ENCODE measurements at regions not wholly inside any gene's neighbourhood (a gene's known extent, or its start where the extent isn't known, plus 50 kb on each side); places are given as distances from the start of the nearest gene placed in this dataset.

GRCh38 chr5:68134033-68134668 lies 81.4 kb upstream of the PIK3R1 start:
- no peak overlapping the region for H2BK5ac ChIP-seq (ENCODE audit: insufficient read length, low read length)
- Mint-ChIP-seq H3K9me3 (no peaks in the 10 kb centered on the region), H3K4me1 (peaks cover 13 to 18% of the 10 kb centered on the region in 2 experiments), H3K4me3 (no peak overlapping the region), H3K27me3 (ENCODE audit: low read depth) (no peaks in the 10 kb centered on the region; the same call in 1 of the 2 replicates), H3K27ac (no peak overlapping the region), H3K36me3 (ENCODE audit: insufficient read depth in 1 of 3, low read depth in 3 of 3) (no peaks in the 10 kb centered on the region)
- peaks cover 2% of the 10 kb centered on the region; the same call in 1 of the 2 replicates for H3K4me1 ChIP-seq (ENCODE audit: insufficient read depth, low read length)
- H3K4me2 ChIP-seq (ENCODE audit: insufficient read depth, insufficient read length, low read length), result no peak overlapping the region
- H3K56ac ChIP-seq (ENCODE audit: insufficient read length, low read depth, low read length), result no peak overlapping the region
- H3K79me2 ChIP-seq (ENCODE audit: insufficient read depth, low read length), result no peaks in the 10 kb centered on the region
- WGBS (ENCODE audit: extremely low coverage, insufficient read length, low lambda C conversion rate), result no CpG with 5 or more reads among the region's 10 CpGs
- H2BK120ac ChIP-seq (ENCODE audit: low read depth, low read length, poor library complexity, severe bottlenecking), result no peak overlapping the region
- no peak overlapping the region for H3T11ph ChIP-seq (ENCODE audit: low read length)
- no peak overlapping the region for H2BK12ac ChIP-seq (ENCODE audit: insufficient read length, low read depth, low read length)
- H3K23ac ChIP-seq (ENCODE audit: insufficient read length, low read depth, low read length), result no peak overlapping the region
- H2AFZ ChIP-seq (ENCODE audit: low read length), result no peak overlapping the region
- peak; percentile 37 for DNase-seq
- H3K14ac ChIP-seq (ENCODE audit: insufficient read depth, low read length), result no peak overlapping the region
- H3K18ac ChIP-seq (ENCODE audit: insufficient read length, low read depth, low read length), result no peak overlapping the region
- no peak overlapping the region for H2BK20ac ChIP-seq (ENCODE audit: low read depth, low read length, poor library complexity, severe bottlenecking)
- no peaks in the 10 kb centered on the region for H3K27me3 ChIP-seq (ENCODE audit: insufficient read depth, low read length)
- no peak overlapping the region for H4K5ac ChIP-seq (ENCODE audit: insufficient read length, low read depth, low read length)
- no peak overlapping the region for H2BK15ac ChIP-seq (ENCODE audit: low read depth, low read length)
- no peaks in the 10 kb centered on the region for H4K20me1 ChIP-seq (ENCODE audit: control insufficient read depth, insufficient read depth, insufficient read length)
- no peak overlapping the region for H3K9ac ChIP-seq (ENCODE audit: extremely low read depth, insufficient read length, low read length)
- H4K91ac ChIP-seq (ENCODE audit: insufficient read length, low read depth, low read length), result no peak overlapping the region
- TF ChIP-seq CTCF (conservative IDR thresholded peaks at IDR 0.05), result no peak
- no peaks in the 10 kb centered on the region for H3K23me2 ChIP-seq (ENCODE audit: insufficient read length, low read depth, low read length, poor library complexity, severe bottlenecking)
- no peak overlapping the region for H3K4ac ChIP-seq (ENCODE audit: low read depth, low read length)
- H3K9me3 ChIP-seq (ENCODE audit: control insufficient read depth, low read depth, low read length), result no peaks in the 10 kb centered on the region
- no peak overlapping the region for H2AK5ac ChIP-seq (ENCODE audit: insufficient read length, low read length)
- H4K8ac ChIP-seq (replicated peaks; ENCODE audit: insufficient read length, low read depth, low read length), result no peak overlapping the region
- H3K79me1 ChIP-seq (ENCODE audit: insufficient read depth, low read depth, low read length, poor library complexity, severe bottlenecking), result no peaks in the 10 kb centered on the region
- no peak overlapping the region for H3K27ac ChIP-seq (ENCODE audit: insufficient read length, low read depth, low read length)
